NT2/D1 (cell line): ENCODE measurements at regions not wholly inside any gene's neighbourhood (a gene's known extent, or its start where the extent isn't known, plus 50 kb on each side); places are given as distances from the start of the nearest gene placed in this dataset.

ENCODE experiments used
- SUZ12 ChIP-seq: IDR thresholded peaks from 2 replicates; pipeline ENCODE4 v1.6.1; 2011; ENCODE audit not compliant: insufficient read length, insufficient read depth; ENCODE audit errors: extremely low read depth
- YY1 ChIP-seq: IDR thresholded peaks from 2 replicates; pipeline ENCODE4 v1.6.1; 2011; ENCODE audit not compliant: insufficient read length, insufficient read depth
- ZNF274 ChIP-seq: IDR thresholded peaks from 2 replicates; pipeline ENCODE4 v1.6.1; 2011; ENCODE audit warnings: mild to moderate bottlenecking, low read depth, low read length

DNA sequence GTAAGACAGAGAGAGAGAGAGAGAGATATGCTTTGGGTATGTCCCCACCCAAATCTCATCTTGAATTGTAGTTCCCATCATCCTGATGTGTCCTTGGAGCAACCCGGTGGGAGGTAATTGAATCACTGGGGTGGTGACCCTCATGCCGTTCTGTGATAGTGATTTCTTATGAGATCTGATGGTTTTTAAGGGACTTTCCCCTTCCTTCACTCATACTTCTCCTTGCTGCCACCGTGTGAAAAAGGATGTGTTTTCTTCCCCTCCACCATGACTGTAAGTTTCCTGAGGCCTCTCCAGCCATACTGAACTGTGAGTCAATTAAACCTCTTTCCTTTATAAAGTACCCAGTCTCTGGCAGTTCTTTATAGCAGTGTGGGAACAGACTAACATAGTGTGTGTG is 60.3 kb downstream of the EOMES start:
- no peak for TF ChIP-seq ZNF274
- no peak for TF ChIP-seq SUZ12
- no peak for TF ChIP-seq YY1
